HCT116 (cell line): ENCODE measurements at regions not wholly inside any gene's neighbourhood (a gene's known extent, or its start where the extent isn't known, plus 50 kb on each side); places are given as distances from the start of the nearest gene placed in this dataset.

Experiments used
- ATAC-seq: fragments of 200-7000 bp; cut with Tn5 transposase; 2 replicates; pipeline ENCODE4 v1.9.1; 2020; ENCODE audit warnings: mild to moderate bottlenecking, moderate library complexity
- BruUV-seq: library from RNA; stranded (reverse); fragments of 400-500 nt; replicated peaks from 2 replicates; lab custom pipeline; 2021; lab: Mats Ljungman, UMichigan
- CTCF ChIA-PET: fragments of 300-600 bp; sonication (Branson Sonifier 250); formaldehyde crosslinking; loops from one replicate; lab custom pipeline; 2021; ENCODE audit warnings: antibody characterized with exemption; lab: Charles Lee
- POLR2A ChIA-PET: fragments of 300-600, 350-600 bp; sonication (Branson Sonifier 250); formaldehyde crosslinking; loops from one replicate; lab custom pipeline; 2021; ENCODE audit warnings: antibody characterized with exemption; lab: Charles Lee
- RAD21 ChIA-PET, 2 experiments: fragments of 300-600 bp; sonication (Branson Sonifier 250); formaldehyde crosslinking; loops; one replicate each; lab custom pipeline; 2023; ENCODE audit warnings: low total read pairs in 2 of 2; ENCODE audit not compliant: uncharacterized antibody in 2 of 2, unreplicated experiment in 2 of 2, low non-redundant PET in 1 of 2; lab: Charles Lee
- DNase-seq: peaks from one replicate; pipeline ENCODE4 v3.0.0-alpha.2; 2010; ENCODE audit warnings: low read depth, low spot score
- H2AFZ ChIP-seq: fragments of 200-600 bp; shearing (Covaris generic), sonication (generic); 2 replicates; pipeline ENCODE4 v1.6.1; 2017; ENCODE audit warnings: low read depth, mixed run types, mixed read lengths, antibody characterized with exemption, low read length; ENCODE audit not compliant: poor library complexity, severe bottlenecking
- H3K27ac ChIP-seq: 2 replicates; pipeline ENCODE4 v1.5.1; 2012; ENCODE audit warnings: low read depth, low read length
- H3K27me3 ChIP-seq: fragments of 200-600 bp; sonication (generic); 2 replicates; pipeline ENCODE4 v1.6.1; 2016; ENCODE audit warnings: mixed run types, low read length, mixed read lengths; ENCODE audit not compliant: insufficient read depth
- H3K36me3 ChIP-seq, 2 experiments: fragments of 200-500 bp in 1 of 2; fragments of 200-600 bp in 1 of 2; sonication (Bioruptor generic) in 1 of 2; sonication (generic) in 1 of 2; 2 replicates each; pipeline versions ENCODE4 v1.5.1 to v1.6.1; 2014 to 2016; ENCODE audit warnings: low read length in 2 of 2, inconsistent platforms in 1 of 2, mixed read lengths in 1 of 2, mixed run types in 1 of 2; ENCODE audit not compliant: insufficient read depth in 2 of 2, control insufficient read depth in 1 of 2
- H3K4me1 ChIP-seq, 2 experiments: fragments of 200-600 bp in 1 of 2; sonication (generic) in 1 of 2; 2 replicates each; pipeline versions ENCODE4 v1.5.1 to v1.6.1; 2012 to 2017; ENCODE audit warnings: low read length in 2 of 2, inconsistent platforms in 1 of 2, mild to moderate bottlenecking in 1 of 2, mixed read lengths in 1 of 2, mixed run types in 1 of 2, moderate library complexity in 1 of 2; ENCODE audit not compliant: insufficient read depth in 2 of 2, control insufficient read depth in 1 of 2
- H3K4me2 ChIP-seq: fragments of 200-600 bp; sonication (generic); 2 replicates; pipeline ENCODE4 v1.6.1; 2017; ENCODE audit warnings: mixed run types, low read length, mixed read lengths
- H3K4me3 ChIP-seq, 2 experiments: fragments of 200-600 bp in 1 of 2; sonication (generic) in 1 of 2; replicated peaks in 1 of 2; 2 replicates each; pipeline ENCODE4 v1.5.1; 2011 to 2016; ENCODE audit warnings: low read length in 2 of 2, control low read depth in 1 of 2, low read depth in 1 of 2, mild to moderate bottlenecking in 1 of 2, mixed read lengths in 1 of 2, mixed run types in 1 of 2
- H3K79me2 ChIP-seq: fragments of 200-600 bp; sonication (generic); 2 replicates; pipeline ENCODE4 v1.6.1; 2017; ENCODE audit warnings: mild to moderate bottlenecking, mixed run types, low read length, moderate library complexity, mixed read lengths; ENCODE audit not compliant: insufficient read depth
- H3K9ac ChIP-seq: fragments of 200-600 bp; sonication (generic); 2 replicates; pipeline ENCODE4 v1.6.1; 2016; ENCODE audit warnings: low read length, mixed read lengths
- H3K9me2 ChIP-seq: fragments of 200-600 bp; sonication (generic), shearing (Covaris generic); 2 replicates; pipeline ENCODE4 v1.6.1; 2017; ENCODE audit warnings: mixed run types, mild to moderate bottlenecking, moderate library complexity; ENCODE audit not compliant: insufficient read depth
- H3K9me3 ChIP-seq, 2 experiments: fragments of 200-500 bp in 1 of 2; fragments of 200-600 bp in 1 of 2; sonication (Bioruptor generic) in 1 of 2; sonication (generic) in 1 of 2; 2 replicates each; pipeline ENCODE4 v1.6.1; 2014 to 2017; ENCODE audit warnings: low read length in 2 of 2, mixed read lengths in 2 of 2, inconsistent platforms in 1 of 2, low read depth in 1 of 2, mild to moderate bottlenecking in 1 of 2, mixed run types in 1 of 2, moderate library complexity in 1 of 2; ENCODE audit not compliant: control insufficient read depth in 1 of 2, insufficient read depth in 1 of 2
- H4K20me1 ChIP-seq: fragments of 200-600 bp; sonication (generic), shearing (Covaris generic); 2 replicates; pipeline ENCODE4 v1.6.1; 2017; ENCODE audit warnings: mixed run types, mild to moderate bottlenecking, moderate library complexity; ENCODE audit not compliant: insufficient read depth
- EZH2 ChIP-seq: fragments of 200-600 bp; sonication (generic); IDR thresholded peaks from 2 replicates; pipeline ENCODE4 v1.6.1; 2017; ENCODE audit warnings: antibody characterized with exemption, mixed run types
- POLR2AphosphoS5 ChIP-seq: IDR thresholded peaks from 2 replicates; pipeline ENCODE4 v1.6.1; 2011; ENCODE audit warnings: mild to moderate bottlenecking, low read depth, low read length, moderate library complexity
- SRF ChIP-seq: IDR thresholded peaks from 2 replicates; pipeline ENCODE4 v1.6.1; 2012; ENCODE audit warnings: low read depth
- intact Hi-C: fragments of 100-400 bp; cut with micrococcal nuclease; formaldehyde crosslinking; loops from 2 replicates; pipeline ENCODE4 v1.10.0; 2022
- TF ChIP-seq, protein P1 (sequence below): IDR thresholded peaks from 2 replicates; pipeline ENCODE4 v1.6.1; 2011; ENCODE audit warnings: mild to moderate bottlenecking, low read length, moderate library complexity; ENCODE audit not compliant: insufficient replicate concordance; ENCODE audit errors: extremely low read depth
- TF ChIP-seq, protein P2 (sequence below): IDR thresholded peaks from 2 replicates; pipeline ENCODE4 v1.6.1; 2012
- TF ChIP-seq, protein P3 (sequence below): IDR thresholded peaks from 2 replicates; pipeline ENCODE4 v1.6.1; 2012; ENCODE audit warnings: low read depth

DNA sequence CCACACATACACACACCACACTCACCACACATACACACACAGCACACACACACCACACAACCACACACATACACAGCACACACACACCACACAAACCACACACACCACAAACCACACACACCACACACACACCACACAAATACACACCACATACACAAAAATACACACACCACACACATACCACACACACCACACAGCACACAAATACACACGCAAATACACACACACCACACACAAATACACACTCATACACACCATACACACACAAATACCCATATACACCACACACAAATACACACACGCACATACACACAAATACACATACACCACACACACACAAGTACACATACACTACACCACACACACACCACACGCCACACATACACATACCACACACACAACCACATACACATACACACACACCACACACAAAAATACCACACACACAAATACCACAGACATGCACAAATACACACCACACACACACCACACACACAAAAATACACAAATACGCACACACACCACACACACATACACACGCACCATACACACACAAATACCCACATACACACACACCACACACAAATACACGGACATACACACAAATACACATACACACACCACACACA is 134.6 kb upstream of the TWIST2 start:
- no peak overlapping the region for H2AFZ ChIP-seq
- H3K4me3 ChIP-seq, result no peak overlapping the region
- H3K4me2 ChIP-seq, result no peak overlapping the region
- no peaks in the 10 kb centered on the region for H3K9me2 ChIP-seq
- H3K79me2 ChIP-seq, result no peaks in the 10 kb centered on the region
- no peak for DNase-seq
- no peak for ATAC-seq
- ChIA-PET CTCF (no interaction called here), RAD21 (no interaction called here), POLR2A (no interaction called here)
- no peaks in the 10 kb centered on the region for H3K36me3 ChIP-seq
- no peak for TF ChIP-seq POLR2AphosphoS5
- TF ChIP-seq, protein P1, sequence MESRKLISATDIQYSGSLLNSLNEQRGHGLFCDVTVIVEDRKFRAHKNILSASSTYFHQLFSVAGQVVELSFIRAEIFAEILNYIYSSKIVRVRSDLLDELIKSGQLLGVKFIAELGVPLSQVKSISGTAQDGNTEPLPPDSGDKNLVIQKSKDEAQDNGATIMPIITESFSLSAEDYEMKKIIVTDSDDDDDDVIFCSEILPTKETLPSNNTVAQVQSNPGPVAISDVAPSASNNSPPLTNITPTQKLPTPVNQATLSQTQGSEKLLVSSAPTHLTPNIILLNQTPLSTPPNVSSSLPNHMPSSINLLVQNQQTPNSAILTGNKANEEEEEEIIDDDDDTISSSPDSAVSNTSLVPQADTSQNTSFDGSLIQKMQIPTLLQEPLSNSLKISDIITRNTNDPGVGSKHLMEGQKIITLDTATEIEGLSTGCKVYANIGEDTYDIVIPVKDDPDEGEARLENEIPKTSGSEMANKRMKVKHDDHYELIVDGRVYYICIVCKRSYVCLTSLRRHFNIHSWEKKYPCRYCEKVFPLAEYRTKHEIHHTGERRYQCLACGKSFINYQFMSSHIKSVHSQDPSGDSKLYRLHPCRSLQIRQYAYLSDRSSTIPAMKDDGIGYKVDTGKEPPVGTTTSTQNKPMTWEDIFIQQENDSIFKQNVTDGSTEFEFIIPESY, result no peak
- no peak overlapping the region for H3K27ac ChIP-seq
- H3K9me3 ChIP-seq, result no peaks in the 10 kb centered on the region
- intact Hi-C loops, result no loop called here
- no peaks in the 10 kb centered on the region for H3K27me3 ChIP-seq
- H3K9ac ChIP-seq, result no peak overlapping the region
- no peaks in the 10 kb centered on the region for H4K20me1 ChIP-seq
- BruUV-seq, result no TSS peak
- no peaks in the 10 kb centered on the region for H3K4me1 ChIP-seq

DNA sequence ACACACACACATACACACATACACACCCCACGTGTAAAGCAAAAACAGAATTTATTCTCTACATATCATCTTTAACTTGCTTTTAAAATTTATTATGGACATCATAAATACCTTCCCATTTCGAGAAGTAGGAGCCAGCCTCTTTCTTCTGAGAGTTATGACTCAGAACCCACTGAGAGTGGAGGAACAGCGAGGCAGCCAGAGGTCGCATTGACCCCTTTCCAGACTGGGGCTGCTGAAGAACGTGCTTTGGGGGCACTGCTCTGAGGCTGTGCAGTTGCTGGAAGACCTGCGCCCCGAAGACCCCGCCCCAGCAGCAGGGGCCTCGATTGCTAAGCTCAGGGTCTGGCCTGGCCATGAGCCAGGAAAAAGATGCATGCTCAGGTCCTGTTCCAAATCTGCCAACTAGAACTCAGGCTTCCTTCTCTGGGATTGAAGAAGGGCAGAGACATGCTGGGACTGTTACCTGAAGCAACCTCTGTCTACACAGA is 133.8 kb upstream of the TWIST2 start:
- ChIA-PET CTCF (no interaction called here), POLR2A (no interaction called here), RAD21 (no interaction called here)
- H4K20me1 ChIP-seq, result no peaks in the 10 kb centered on the region
- ATAC-seq, result no peak
- no TSS peak for BruUV-seq
- no peaks in the 10 kb centered on the region for H3K4me1 ChIP-seq
- no peaks in the 10 kb centered on the region for H3K9me2 ChIP-seq
- no peaks in the 10 kb centered on the region for H3K9me3 ChIP-seq
- no peak overlapping the region for H3K27ac ChIP-seq
- no peak for DNase-seq
- H3K36me3 ChIP-seq, result no peaks in the 10 kb centered on the region
- no peaks in the 10 kb centered on the region for H3K79me2 ChIP-seq
- intact Hi-C loops, result no loop called here
- no peak overlapping the region for H3K4me2 ChIP-seq
- TF ChIP-seq EZH2 (no peak), SRF (no peak)
- TF ChIP-seq, protein P2, sequence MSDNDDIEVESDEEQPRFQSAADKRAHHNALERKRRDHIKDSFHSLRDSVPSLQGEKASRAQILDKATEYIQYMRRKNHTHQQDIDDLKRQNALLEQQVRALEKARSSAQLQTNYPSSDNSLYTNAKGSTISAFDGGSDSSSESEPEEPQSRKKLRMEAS, result no peak
- TF ChIP-seq, protein P3, sequence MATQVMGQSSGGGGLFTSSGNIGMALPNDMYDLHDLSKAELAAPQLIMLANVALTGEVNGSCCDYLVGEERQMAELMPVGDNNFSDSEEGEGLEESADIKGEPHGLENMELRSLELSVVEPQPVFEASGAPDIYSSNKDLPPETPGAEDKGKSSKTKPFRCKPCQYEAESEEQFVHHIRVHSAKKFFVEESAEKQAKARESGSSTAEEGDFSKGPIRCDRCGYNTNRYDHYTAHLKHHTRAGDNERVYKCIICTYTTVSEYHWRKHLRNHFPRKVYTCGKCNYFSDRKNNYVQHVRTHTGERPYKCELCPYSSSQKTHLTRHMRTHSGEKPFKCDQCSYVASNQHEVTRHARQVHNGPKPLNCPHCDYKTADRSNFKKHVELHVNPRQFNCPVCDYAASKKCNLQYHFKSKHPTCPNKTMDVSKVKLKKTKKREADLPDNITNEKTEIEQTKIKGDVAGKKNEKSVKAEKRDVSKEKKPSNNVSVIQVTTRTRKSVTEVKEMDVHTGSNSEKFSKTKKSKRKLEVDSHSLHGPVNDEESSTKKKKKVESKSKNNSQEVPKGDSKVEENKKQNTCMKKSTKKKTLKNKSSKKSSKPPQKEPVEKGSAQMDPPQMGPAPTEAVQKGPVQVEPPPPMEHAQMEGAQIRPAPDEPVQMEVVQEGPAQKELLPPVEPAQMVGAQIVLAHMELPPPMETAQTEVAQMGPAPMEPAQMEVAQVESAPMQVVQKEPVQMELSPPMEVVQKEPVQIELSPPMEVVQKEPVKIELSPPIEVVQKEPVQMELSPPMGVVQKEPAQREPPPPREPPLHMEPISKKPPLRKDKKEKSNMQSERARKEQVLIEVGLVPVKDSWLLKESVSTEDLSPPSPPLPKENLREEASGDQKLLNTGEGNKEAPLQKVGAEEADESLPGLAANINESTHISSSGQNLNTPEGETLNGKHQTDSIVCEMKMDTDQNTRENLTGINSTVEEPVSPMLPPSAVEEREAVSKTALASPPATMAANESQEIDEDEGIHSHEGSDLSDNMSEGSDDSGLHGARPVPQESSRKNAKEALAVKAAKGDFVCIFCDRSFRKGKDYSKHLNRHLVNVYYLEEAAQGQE, result no peak
- H3K27me3 ChIP-seq, result no peaks in the 10 kb centered on the region
- no peak overlapping the region for H3K9ac ChIP-seq
- H3K4me3 ChIP-seq, result no peak overlapping the region
- no peak overlapping the region for H2AFZ ChIP-seq
